Lower lobe of right lung (tissue), 2 donors: ENCODE measurements at regions not wholly inside any gene's neighbourhood (a gene's known extent, or its start where the extent isn't known, plus 50 kb on each side); places are given as distances from the start of the nearest gene placed in this dataset.

Source experiments
- ATAC-seq, 2 donors: fragments of 200-7000 bp; cut with Tn5 transposase; one replicate each; pipeline ENCODE4 v1.9.1; 2020 to 2022; ENCODE audit warnings: mild to moderate bottlenecking in 2 of 2, moderate library complexity in 2 of 2
- DNase-seq: peaks from one replicate; pipeline ENCODE4 v3.0.0-alpha.2; 2020
- H3K27ac ChIP-seq: fragments of 200-600 bp; one replicate; pipeline ENCODE4 v1.8.0; 2022
- H3K27me3 ChIP-seq: fragments of 200-600 bp; one replicate; pipeline ENCODE4 v1.8.0; 2022; ENCODE audit warnings: low read depth
- H3K36me3 ChIP-seq: fragments of 200-600 bp; one replicate; pipeline ENCODE4 v1.8.0; 2022; ENCODE audit warnings: mild to moderate bottlenecking
- H3K4me1 ChIP-seq: fragments of 200-600 bp; one replicate; pipeline ENCODE4 v1.8.0; 2022
- H3K4me3 ChIP-seq: fragments of 200-600 bp; one replicate; pipeline ENCODE4 v1.8.0; 2022; ENCODE audit warnings: mild to moderate bottlenecking
- H3K9me3 ChIP-seq: fragments of 200-600 bp; one replicate; pipeline ENCODE4 v1.8.0; 2022
- intact Hi-C: fragments of 100-400 bp; cut with DNase I; formaldehyde crosslinking; loops from one replicate; pipeline ENCODE4 v1.11.0; 2022
- TF ChIP-seq, protein P1 (sequence below): fragments of 200-600 bp; IDR thresholded peaks from one replicate; pipeline ENCODE4 v1.8.0; 2022; ENCODE audit warnings: antibody characterized with exemption, mild to moderate bottlenecking
- donor health status: DM: no; HTN: yes; CAD: no; lungs with severe emphysema.

DNA sequence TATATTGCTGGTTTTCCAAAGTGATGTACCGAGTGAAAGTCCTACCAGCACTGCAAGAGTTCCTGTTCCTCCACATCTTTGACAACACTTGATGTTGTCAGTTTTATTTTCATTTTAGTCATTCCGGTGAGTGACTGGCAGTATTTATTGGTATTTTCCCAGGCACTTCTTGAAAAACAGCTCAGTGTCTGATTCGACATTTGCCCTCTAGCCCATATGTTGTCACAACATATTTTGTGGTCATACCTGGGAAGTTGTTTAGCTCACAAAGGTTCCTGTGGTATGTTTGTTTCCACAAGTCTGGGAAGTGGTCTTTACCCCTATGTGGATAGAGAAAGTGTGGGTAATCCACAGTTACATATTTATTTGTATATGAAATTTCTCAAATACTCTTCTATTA, 463.6 kb downstream of the HAPSTR1 start:
- no peak for DNase-seq
- intact Hi-C loops: no loop called here
- no peaks in the 10 kb centered on the region for H3K36me3 ChIP-seq
- peaks cover 3% of the 10 kb centered on the region for H3K9me3 ChIP-seq
- ATAC-seq: no peak
- H3K4me1 ChIP-seq: no peaks in the 10 kb centered on the region
- H3K27me3 ChIP-seq: no peaks in the 10 kb centered on the region
- H3K27ac ChIP-seq: no peak overlapping the region
- TF ChIP-seq, protein P1, sequence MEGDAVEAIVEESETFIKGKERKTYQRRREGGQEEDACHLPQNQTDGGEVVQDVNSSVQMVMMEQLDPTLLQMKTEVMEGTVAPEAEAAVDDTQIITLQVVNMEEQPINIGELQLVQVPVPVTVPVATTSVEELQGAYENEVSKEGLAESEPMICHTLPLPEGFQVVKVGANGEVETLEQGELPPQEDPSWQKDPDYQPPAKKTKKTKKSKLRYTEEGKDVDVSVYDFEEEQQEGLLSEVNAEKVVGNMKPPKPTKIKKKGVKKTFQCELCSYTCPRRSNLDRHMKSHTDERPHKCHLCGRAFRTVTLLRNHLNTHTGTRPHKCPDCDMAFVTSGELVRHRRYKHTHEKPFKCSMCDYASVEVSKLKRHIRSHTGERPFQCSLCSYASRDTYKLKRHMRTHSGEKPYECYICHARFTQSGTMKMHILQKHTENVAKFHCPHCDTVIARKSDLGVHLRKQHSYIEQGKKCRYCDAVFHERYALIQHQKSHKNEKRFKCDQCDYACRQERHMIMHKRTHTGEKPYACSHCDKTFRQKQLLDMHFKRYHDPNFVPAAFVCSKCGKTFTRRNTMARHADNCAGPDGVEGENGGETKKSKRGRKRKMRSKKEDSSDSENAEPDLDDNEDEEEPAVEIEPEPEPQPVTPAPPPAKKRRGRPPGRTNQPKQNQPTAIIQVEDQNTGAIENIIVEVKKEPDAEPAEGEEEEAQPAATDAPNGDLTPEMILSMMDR: no peak
- H3K4me3 ChIP-seq: no peak overlapping the region

DNA sequence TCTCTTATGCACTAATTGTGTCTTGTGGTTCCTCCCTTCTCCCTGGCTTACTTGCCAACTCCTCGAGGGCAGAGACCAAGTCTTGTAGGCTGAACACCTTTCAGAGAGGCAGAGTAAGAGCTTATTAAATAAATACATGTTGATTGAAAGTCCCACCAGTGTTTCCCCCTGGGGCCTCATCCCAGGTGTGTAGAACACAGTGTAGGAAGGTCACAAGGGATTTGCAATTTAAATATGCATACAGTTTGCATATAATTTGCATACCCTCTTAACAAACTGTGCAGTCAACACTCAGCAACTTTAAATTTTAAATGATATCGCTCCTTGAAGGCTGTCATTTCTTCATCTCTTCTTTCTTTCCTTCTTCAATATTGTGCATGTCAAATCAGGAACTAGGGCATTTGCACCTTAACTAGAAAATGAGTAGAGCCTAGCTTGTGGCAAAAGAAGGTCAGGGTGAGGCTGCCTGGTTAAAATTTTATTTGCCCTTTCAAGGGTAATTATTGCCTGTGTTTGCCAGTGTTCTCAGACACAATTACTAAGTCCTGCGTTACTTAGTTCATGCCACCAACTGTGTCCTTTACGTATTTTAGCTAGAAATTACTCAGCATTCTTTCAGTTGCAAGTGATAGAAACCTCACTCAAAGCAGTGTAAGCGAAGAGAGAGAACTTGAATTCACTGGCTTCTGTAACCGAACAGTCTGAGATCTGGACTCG, 465.7 kb downstream of the HAPSTR1 start:
- H3K4me1 ChIP-seq: no peaks in the 10 kb centered on the region
- peaks cover 3% of the 10 kb centered on the region for H3K9me3 ChIP-seq
- TF ChIP-seq, protein P1: no peak
- DNase-seq (no peak), ATAC-seq (no peak)
- H3K36me3 ChIP-seq: no peaks in the 10 kb centered on the region
- intact Hi-C loops: no loop called here
- H3K27ac ChIP-seq: no peak overlapping the region
- H3K27me3 ChIP-seq: no peaks in the 10 kb centered on the region
- H3K4me3 ChIP-seq: no peak overlapping the region

GRCh38 chr16:9557713-9558112, 466.3 kb downstream of the HAPSTR1 start:
- no peak overlapping the region for H3K27ac ChIP-seq
- TF ChIP-seq, protein P1: no peak
- ATAC-seq: no peak
- no peaks in the 10 kb centered on the region for H3K36me3 ChIP-seq
- no peak overlapping the region for H3K4me3 ChIP-seq
- intact Hi-C loops: no loop called here
- no peaks in the 10 kb centered on the region for H3K4me1 ChIP-seq
- peaks cover 3% of the 10 kb centered on the region for H3K9me3 ChIP-seq
- no peaks in the 10 kb centered on the region for H3K27me3 ChIP-seq
- DNase-seq: no peak

GRCh38 chr16:9566099-9566498, 474.7 kb downstream of the HAPSTR1 start:
- ATAC-seq (no peak), DNase-seq (no peak)
- Histone ChIP-seq H3K4me3 (no peak overlapping the region), H3K36me3 (no peaks in the 10 kb centered on the region), H3K27me3 (no peaks in the 10 kb centered on the region), H3K27ac (no peak overlapping the region), H3K4me1 (no peaks in the 10 kb centered on the region), H3K9me3 (no peaks in the 10 kb centered on the region)
- TF ChIP-seq, protein P1: no peak
- intact Hi-C loops: no loop called here

DNA sequence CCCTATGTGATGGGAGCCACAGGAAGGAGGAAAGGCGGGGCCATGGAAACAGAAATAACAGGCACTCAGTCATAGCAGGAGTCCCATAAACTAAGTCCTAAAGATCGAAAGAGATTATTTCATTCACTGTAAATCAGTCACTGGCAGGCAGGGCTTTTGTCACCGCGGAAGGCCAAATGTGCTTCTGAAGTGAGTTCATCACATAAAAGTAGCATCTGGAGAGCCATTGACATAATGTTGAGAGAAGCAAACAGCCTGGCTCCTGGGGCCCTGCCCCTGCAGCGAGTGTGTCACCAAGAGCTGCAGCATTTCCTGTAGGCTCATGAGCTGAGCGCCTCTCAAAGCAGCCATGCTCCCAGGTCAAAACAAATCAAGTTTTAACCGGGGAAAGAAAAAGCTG, 476.2 kb downstream of the HAPSTR1 start:
- peak in 1 of 2 donors; percentile 38 for ATAC-seq
- no peaks in the 10 kb centered on the region for H3K36me3 ChIP-seq
- intact Hi-C loops: no loop called here
- no peaks in the 10 kb centered on the region for H3K4me1 ChIP-seq
- no peaks in the 10 kb centered on the region for H3K9me3 ChIP-seq
- DNase-seq: no peak
- H3K27me3 ChIP-seq: no peaks in the 10 kb centered on the region
- no peak overlapping the region for H3K4me3 ChIP-seq
- TF ChIP-seq, protein P1: no peak
- no peak overlapping the region for H3K27ac ChIP-seq
